ENCODE measurements at regions not wholly inside any gene's neighbourhood (a gene's known extent, or its start where the extent isn't known, plus 50 kb on each side); places are given as distances from the start of the nearest gene placed in this dataset.
A peak's percentile ranks its signal among the peaks of the same experiment; 100 is the strongest.

DNA sequence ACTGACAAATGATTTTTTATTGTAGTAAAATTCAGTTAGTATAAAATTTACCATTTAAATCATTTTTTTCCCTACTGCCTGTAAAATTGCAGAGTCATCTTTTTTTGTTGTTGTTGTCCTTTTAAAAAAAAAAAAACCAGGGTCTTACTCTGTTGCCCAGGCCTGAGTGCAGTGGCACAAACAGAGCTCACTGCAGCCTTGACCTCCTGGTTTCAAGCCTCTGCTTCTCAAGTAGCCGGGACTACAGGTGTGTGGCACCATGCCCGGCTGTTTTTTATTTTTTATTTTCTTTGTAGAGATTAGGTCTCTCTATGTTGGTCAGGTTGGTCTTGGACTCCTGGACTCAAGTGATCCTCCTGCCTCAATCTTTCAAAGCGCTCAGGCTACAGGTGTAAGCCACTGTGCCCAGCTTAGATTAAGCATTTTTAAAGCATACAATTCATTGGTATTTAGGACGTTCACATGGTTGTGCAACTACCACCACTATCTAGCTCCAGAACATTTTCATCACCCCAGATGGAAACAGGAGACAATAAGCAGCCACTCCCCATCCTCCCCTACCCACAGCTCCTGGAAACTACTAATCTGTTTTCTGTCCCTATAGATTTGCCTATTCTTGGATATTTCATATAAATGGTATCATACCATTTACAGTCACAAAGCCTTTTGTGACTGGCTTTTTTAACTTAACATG lies 59.7 kb upstream of the PGRMC2 start (continued):
- TF ChIP-seq RCOR1 (IDR thresholded peaks at IDR 0.05; ENCODE audit: borderline replicate concordance in 1 of 2, low read depth in 2 of 2, low read length in 2 of 2) (peak in 1 of 2 experiments; percentile 73; a peak in 1 of 4 replicates), CBFA2T3 (IDR thresholded peaks at IDR 0.05) (peak; percentile 92), SAP30 (IDR thresholded peaks at IDR 0.05; ENCODE audit: borderline replicate concordance, insufficient read depth, low read depth, low read length, poor library complexity, severe bottlenecking) (no peak), ATF6 (CRISPR knock-in tag; IDR thresholded peaks at IDR 0.05) (no peak), NEUROD1 (IDR thresholded peaks at IDR 0.05; ENCODE audit: borderline replicate concordance, low read depth, low read length, partially characterized antibody) (no peak), MXI1 (IDR thresholded peaks at IDR 0.05; ENCODE audit: low read depth, low read length) (no peak), ZNF696 (CRISPR knock-in tag; conservative IDR thresholded peaks at IDR 0.05) (no peak), SRSF9 (IDR thresholded peaks at IDR 0.05; ENCODE audit: borderline replicate concordance, low read depth, low read length) (no peak), HDAC8 (tag; IDR thresholded peaks at IDR 0.05) (no peak), PTTG1 (tag; IDR thresholded peaks at IDR 0.05; ENCODE audit: low read depth) (no peak), CREB3 (tag; conservative IDR thresholded peaks at IDR 0.05; ENCODE audit: low read depth) (0 out of 2 replicates have a peak, but pooled peaks have one; percentile 21), MYBL2 (IDR thresholded peaks at IDR 0.05; ENCODE audit: low read depth) (no peak), MYBL2 (CRISPR knock-in tag; IDR thresholded peaks at IDR 0.05; ENCODE audit: borderline replicate concordance) (no peak), ZNF589 (CRISPR knock-in tag; IDR thresholded peaks at IDR 0.05; ENCODE audit: low read depth) (0 out of 2 replicates have a peak, but pooled peaks have one; percentile 29), RAD21 (CRISPR knock-in tag; conservative IDR thresholded peaks at IDR 0.05 in 1 of 2, IDR thresholded peaks at IDR 0.05 in 1 of 2) (no peak), RBM15 (IDR thresholded peaks at IDR 0.05; ENCODE audit: insufficient read depth, low read length) (no peak), TCF7L2 (IDR thresholded peaks at IDR 0.05; ENCODE audit: low read depth, low read length) (no peak), TSC22D4 (tag; IDR thresholded peaks at IDR 0.05) (no peak), FOXJ3 (CRISPR knock-in tag; IDR thresholded peaks at IDR 0.05) (no peak), SRF (CRISPR knock-in tag; IDR thresholded peaks at IDR 0.05) (no peak)
- TF ChIP-seq, protein P1, sequence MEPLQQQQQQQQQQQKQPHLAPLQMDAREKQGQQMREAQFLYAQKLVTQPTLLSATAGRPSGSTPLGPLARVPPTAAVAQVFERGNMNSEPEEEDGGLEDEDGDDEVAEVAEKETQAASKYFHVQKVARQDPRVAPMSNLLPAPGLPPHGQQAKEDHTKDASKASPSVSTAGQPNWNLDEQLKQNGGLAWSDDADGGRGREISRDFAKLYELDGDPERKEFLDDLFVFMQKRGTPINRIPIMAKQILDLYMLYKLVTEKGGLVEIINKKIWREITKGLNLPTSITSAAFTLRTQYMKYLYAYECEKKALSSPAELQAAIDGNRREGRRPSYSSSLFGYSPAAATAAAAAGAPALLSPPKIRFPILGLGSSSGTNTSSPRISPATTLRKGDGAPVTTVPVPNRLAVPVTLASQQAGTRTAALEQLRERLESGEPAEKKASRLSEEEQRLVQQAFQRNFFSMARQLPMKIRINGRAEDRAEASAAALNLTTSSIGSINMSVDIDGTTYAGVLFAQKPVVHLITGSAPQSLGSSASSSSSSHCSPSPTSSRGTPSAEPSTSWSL (CRISPR knock-in tag; IDR thresholded peaks at IDR 0.05; ENCODE audit: borderline replicate concordance): no peak
